ENCODE measurements at regions not wholly inside any gene's neighbourhood (a gene's known extent, or its start where the extent isn't known, plus 50 kb on each side); places are given as distances from the start of the nearest gene placed in this dataset.
"Not testable (repeated sequence)": the region's sequence is repeated elsewhere in the genome, so short reads cannot be mapped to it uniquely, and the experiment has no call there.

DNA sequence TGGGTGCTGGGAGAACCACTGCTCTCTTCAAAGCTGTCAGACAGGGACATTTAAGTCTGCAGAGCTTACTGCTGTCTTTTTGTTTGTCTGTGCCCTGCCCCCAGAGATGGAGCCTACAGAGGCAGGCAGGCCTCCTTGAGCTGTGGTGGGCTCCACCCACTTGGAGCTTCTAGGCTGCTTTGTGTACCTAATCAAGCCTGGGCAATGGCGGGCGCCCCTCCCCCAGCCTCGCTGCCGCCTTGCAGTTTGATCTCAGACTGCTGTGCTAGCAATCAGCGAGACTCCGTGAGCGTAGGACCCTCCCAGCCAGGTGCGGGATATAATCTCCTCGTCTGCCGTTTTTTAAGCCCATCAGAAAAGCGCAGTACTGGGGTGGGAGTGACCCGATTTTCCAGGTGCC lies 125.6 kb upstream of the LRATD1 start:
- H3K36me3 Mint-ChIP-seq; H3K27me3 Mint-ChIP-seq; DNase-seq; POLR2A ChIA-PET; ATAC-seq (replicated peaks in 1 of 4); H3K4me3 Mint-ChIP-seq; H3K27ac ChIP-seq (ENCODE audit: low read length); H3K4me1 Mint-ChIP-seq; H3K4me1 ChIP-seq (ENCODE audit: control insufficient read depth in 1 of 2, extremely low read depth in 1 of 2, insufficient read depth in 2 of 2, low read length in 2 of 2); CTCF ChIA-PET; H3K27me3 ChIP-seq (replicated peaks in 1 of 2; ENCODE audit: control insufficient read depth in 2 of 2, extremely low read depth in 1 of 2, insufficient read depth in 2 of 2, low read length in 1 of 2); H3K36me3 ChIP-seq (ENCODE audit: control insufficient read depth in 2 of 2, extremely low read depth in 1 of 2, insufficient read depth in 1 of 2, low read length in 1 of 2); H3K9me3 ChIP-seq; H3K4me3 ChIP-seq (ENCODE audit: control insufficient read depth in 1 of 2, extremely low read depth in 1 of 2, low read length in 1 of 2); H3K27ac Mint-ChIP-seq: not testable (repeated sequence)
- 93% methylated on average over 6 of the region's 12 CpGs for WGBS (ENCODE audit: insufficient coverage)
- peaks cover 0 to 16% (median 10%) of the 10 kb centered on the region in 3 donors for H3K9me3 Mint-ChIP-seq

DNA sequence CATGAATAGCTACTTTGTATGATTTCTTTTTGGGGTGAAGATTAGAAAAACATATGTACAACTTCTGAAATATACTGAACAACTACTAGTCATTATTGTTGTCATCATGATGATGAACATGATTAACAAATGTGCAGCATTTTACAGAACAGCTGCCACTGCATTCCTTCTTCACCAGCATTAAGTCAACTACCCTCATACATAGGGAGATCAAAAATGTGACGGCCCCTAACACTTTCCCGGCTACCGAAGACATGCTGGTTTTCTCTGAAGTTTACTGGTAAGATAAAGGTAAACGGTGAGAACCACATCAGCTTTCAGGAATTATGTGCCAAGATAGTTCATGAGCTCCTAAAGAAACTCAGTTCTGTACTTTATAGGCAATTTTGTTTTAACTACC lies 121.0 kb upstream of the LRATD1 start:
- Histone ChIP-seq H3K9me3 (no peaks in the 10 kb centered on the region), H3K27me3 (replicated peaks in 1 of 2; ENCODE audit: control insufficient read depth in 2 of 2, extremely low read depth in 1 of 2, insufficient read depth in 2 of 2, low read length in 1 of 2) (no peaks in the 10 kb centered on the region), H3K4me1 (ENCODE audit: control insufficient read depth in 1 of 2, extremely low read depth in 1 of 2, insufficient read depth in 2 of 2, low read length in 2 of 2) (no peaks in the 10 kb centered on the region), H3K36me3 (ENCODE audit: control insufficient read depth in 2 of 2, extremely low read depth in 1 of 2, insufficient read depth in 1 of 2, low read length in 1 of 2) (no peaks in the 10 kb centered on the region), H3K4me3 (ENCODE audit: control insufficient read depth in 1 of 2, extremely low read depth in 1 of 2, low read length in 1 of 2) (no peak overlapping the region), H3K27ac (ENCODE audit: low read length) (no peak overlapping the region)
- ATAC-seq (replicated peaks in 1 of 4), result no peak
- Mint-ChIP-seq H3K36me3 (no peaks in the 10 kb centered on the region), H3K27me3 (no peaks in the 10 kb centered on the region), H3K4me3 (no peak overlapping the region), H3K27ac (no peak overlapping the region), H3K9me3 (peaks cover 4 to 12% (median 10%) of the 10 kb centered on the region in 3 donors), H3K4me1 (no peaks in the 10 kb centered on the region)
- CTCF ChIA-PET, result no interaction called here
- POLR2A ChIA-PET, result no interaction called here
- no peak for DNase-seq
- no CpG with 5 or more reads among the region's 4 CpGs for WGBS (ENCODE audit: insufficient coverage)

DNA sequence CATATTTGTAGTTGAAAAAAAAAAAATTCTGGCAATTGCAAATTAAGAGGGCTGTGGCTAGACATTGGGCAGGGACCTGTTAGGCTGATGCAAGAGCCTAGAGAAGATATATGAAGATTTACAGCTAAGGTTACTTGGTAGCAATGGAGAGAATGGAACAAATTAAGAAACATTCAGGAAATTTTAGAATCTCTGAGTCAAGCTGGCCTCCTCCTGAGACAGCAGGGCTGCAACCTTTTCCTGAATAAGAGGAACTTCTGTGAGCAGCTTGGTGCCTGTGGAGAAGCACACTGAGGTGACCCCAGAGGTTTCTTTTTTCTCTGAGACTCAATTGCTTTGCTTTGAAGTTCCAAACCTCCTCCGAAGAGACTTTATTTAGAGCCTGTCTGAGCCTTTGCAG lies 118.6 kb upstream of the LRATD1 start:
- Mint-ChIP-seq H3K27me3 (no peaks in the 10 kb centered on the region), H3K4me1 (no peaks in the 10 kb centered on the region), H3K9me3 (peaks cover 4 to 7% (median 5%) of the 10 kb centered on the region in 3 donors), H3K4me3 (no peak overlapping the region), H3K36me3 (no peaks in the 10 kb centered on the region), H3K27ac (no peak overlapping the region)
- Histone ChIP-seq H3K36me3 (ENCODE audit: control insufficient read depth in 2 of 2, extremely low read depth in 1 of 2, insufficient read depth in 1 of 2, low read length in 1 of 2) (no peaks in the 10 kb centered on the region), H3K4me3 (ENCODE audit: control insufficient read depth in 1 of 2, extremely low read depth in 1 of 2, low read length in 1 of 2) (no peak overlapping the region), H3K9me3 (no peaks in the 10 kb centered on the region), H3K27ac (ENCODE audit: low read length) (no peak overlapping the region), H3K27me3 (replicated peaks in 1 of 2; ENCODE audit: control insufficient read depth in 2 of 2, extremely low read depth in 1 of 2, insufficient read depth in 2 of 2, low read length in 1 of 2) (no peaks in the 10 kb centered on the region), H3K4me1 (ENCODE audit: control insufficient read depth in 1 of 2, extremely low read depth in 1 of 2, insufficient read depth in 2 of 2, low read length in 2 of 2) (no peaks in the 10 kb centered on the region)
- ATAC-seq (replicated peaks in 1 of 4) (no peak), DNase-seq (no peak)
- WGBS (ENCODE audit: insufficient coverage), result no CpG with 5 or more reads among the region's 1 CpG
- CTCF ChIA-PET, result no interaction called here
- POLR2A ChIA-PET, result no interaction called here

DNA sequence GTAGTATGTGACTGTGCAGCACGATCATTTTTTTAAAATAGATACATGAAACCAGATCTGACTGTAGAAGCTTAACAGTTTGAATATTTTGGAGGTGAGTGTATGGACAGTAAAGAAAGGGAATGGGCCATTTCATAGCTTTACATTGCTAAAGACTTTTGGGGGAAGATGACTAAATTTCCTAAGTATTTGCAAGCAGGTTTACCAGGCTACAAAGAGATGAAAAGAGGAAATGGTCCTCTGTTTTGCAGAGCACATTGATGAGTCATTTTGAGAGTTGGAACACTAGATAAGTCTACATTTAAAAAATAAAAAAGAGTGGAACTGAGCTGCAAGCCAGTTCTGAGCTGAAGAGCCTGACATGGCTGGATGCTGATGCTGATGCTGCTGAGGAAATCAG lies 115.7 kb upstream of the LRATD1 start:
- Mint-ChIP-seq H3K4me3 (no peak overlapping the region), H3K27me3 (no peaks in the 10 kb centered on the region), H3K36me3 (no peaks in the 10 kb centered on the region), H3K4me1 (no peaks in the 10 kb centered on the region), H3K27ac (no peak overlapping the region), H3K9me3 (peaks cover 6 to 8% (median 7%) of the 10 kb centered on the region in 3 donors)
- no peaks in the 10 kb centered on the region for H3K9me3 ChIP-seq
- ChIA-PET CTCF (interaction anchor here in 1 of 2 donors (0.6 kb wide), 1 partner anchor 418 kb away, joined by 5 read pairs; no protein-coding TSS in a partner anchor), POLR2A (no interaction called here)
- H3K4me3 ChIP-seq (ENCODE audit: control insufficient read depth in 1 of 2, extremely low read depth in 1 of 2, low read length in 1 of 2), result no peak overlapping the region
- no peaks in the 10 kb centered on the region for H3K4me1 ChIP-seq (ENCODE audit: control insufficient read depth in 1 of 2, extremely low read depth in 1 of 2, insufficient read depth in 2 of 2, low read length in 2 of 2)
- DNase-seq (no peak), ATAC-seq (replicated peaks in 1 of 4) (no peak)
- no CpG with 5 or more reads among the region's 1 CpG for WGBS (ENCODE audit: insufficient coverage)
- H3K27ac ChIP-seq (ENCODE audit: low read length), result no peak overlapping the region
- no peaks in the 10 kb centered on the region for H3K27me3 ChIP-seq (replicated peaks in 1 of 2; ENCODE audit: control insufficient read depth in 2 of 2, extremely low read depth in 1 of 2, insufficient read depth in 2 of 2, low read length in 1 of 2)
- no peaks in the 10 kb centered on the region for H3K36me3 ChIP-seq (ENCODE audit: control insufficient read depth in 2 of 2, extremely low read depth in 1 of 2, insufficient read depth in 1 of 2, low read length in 1 of 2)

DNA sequence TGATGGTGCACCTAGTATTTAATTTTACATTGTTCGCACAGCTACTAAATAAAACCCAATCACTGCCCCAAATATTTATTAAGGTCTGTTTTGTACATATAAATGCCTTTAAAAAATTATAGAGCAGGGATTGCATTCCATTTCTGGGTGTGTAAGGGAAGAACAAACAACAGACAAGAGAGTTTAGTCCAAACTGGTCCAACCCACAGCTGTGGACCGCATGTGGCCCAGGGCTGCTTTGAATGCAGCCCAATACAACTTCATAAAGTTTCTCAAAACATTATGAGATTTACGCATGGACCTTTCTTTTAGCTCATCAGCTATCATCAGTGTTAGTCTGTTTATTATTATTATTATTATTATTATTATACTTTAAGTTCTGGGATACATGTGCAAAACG lies 114.8 kb upstream of the LRATD1 start:
- Mint-ChIP-seq H3K9me3 (peaks cover 6 to 13% (median 7%) of the 10 kb centered on the region in 3 donors), H3K4me1 (no peaks in the 10 kb centered on the region), H3K4me3 (no peak overlapping the region), H3K36me3 (no peaks in the 10 kb centered on the region), H3K27ac (no peak overlapping the region), H3K27me3 (no peaks in the 10 kb centered on the region)
- WGBS (ENCODE audit: insufficient coverage), result no CpG with 5 or more reads among the region's 4 CpGs
- no peaks in the 10 kb centered on the region for H3K36me3 ChIP-seq (ENCODE audit: control insufficient read depth in 2 of 2, extremely low read depth in 1 of 2, insufficient read depth in 1 of 2, low read length in 1 of 2)
- no peak for DNase-seq
- ATAC-seq (replicated peaks in 1 of 4), result no peak
- H3K9me3 ChIP-seq, result no peaks in the 10 kb centered on the region
- no peaks in the 10 kb centered on the region for H3K27me3 ChIP-seq (replicated peaks in 1 of 2; ENCODE audit: control insufficient read depth in 2 of 2, extremely low read depth in 1 of 2, insufficient read depth in 2 of 2, low read length in 1 of 2)
- no peak overlapping the region for H3K27ac ChIP-seq (ENCODE audit: low read length)
- ChIA-PET CTCF (no interaction called here), POLR2A (no interaction called here)
- H3K4me1 ChIP-seq (ENCODE audit: control insufficient read depth in 1 of 2, extremely low read depth in 1 of 2, insufficient read depth in 2 of 2, low read length in 2 of 2), result no peaks in the 10 kb centered on the region
- no peak overlapping the region for H3K4me3 ChIP-seq (ENCODE audit: control insufficient read depth in 1 of 2, extremely low read depth in 1 of 2, low read length in 1 of 2)

DNA sequence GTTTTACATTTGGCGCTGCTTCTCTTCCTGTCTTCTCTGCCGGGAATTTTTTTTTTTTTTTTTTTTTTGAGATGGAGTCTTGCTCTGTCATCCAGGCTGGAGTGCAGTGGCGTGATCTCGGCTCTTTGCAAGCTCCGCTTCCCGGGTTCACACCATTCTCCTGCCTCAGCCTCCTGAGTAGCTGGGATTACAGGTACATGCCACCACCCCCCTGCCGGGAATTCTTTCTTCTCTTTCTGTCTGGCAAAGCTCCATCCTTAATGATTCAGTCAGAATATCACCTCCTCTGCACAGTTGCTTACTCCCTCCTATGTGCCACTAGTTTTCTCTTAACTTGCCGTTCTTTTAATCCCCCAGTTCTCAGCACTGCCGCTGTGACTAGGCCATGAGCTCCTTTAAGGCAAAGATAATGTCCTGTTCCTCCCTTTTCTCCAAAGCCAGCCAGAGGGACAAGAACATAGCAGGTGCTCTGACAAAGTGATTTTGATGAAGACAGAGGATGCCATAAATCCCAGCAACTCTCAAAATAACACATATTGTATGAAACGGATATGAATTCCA lies 112.1 kb upstream of the LRATD1 start:
- ChIA-PET CTCF (no interaction called here), POLR2A (interaction anchor here in 1 of 2 donors (0.6 kb wide), 1 partner anchor 59 kb away, joined by 4 read pairs; no protein-coding TSS in a partner anchor)
- Histone ChIP-seq H3K4me3 (ENCODE audit: control insufficient read depth in 1 of 2, extremely low read depth in 1 of 2, low read length in 1 of 2) (no peak overlapping the region), H3K4me1 (ENCODE audit: control insufficient read depth in 1 of 2, extremely low read depth in 1 of 2, insufficient read depth in 2 of 2, low read length in 2 of 2) (no peaks in the 10 kb centered on the region), H3K27ac (ENCODE audit: low read length) (no peak overlapping the region), H3K27me3 (replicated peaks in 1 of 2; ENCODE audit: control insufficient read depth in 2 of 2, extremely low read depth in 1 of 2, insufficient read depth in 2 of 2, low read length in 1 of 2) (no peaks in the 10 kb centered on the region), H3K9me3 (no peaks in the 10 kb centered on the region), H3K36me3 (ENCODE audit: control insufficient read depth in 2 of 2, extremely low read depth in 1 of 2, insufficient read depth in 1 of 2, low read length in 1 of 2) (no peaks in the 10 kb centered on the region)
- DNase-seq, result no peak
- H3K4me1 Mint-ChIP-seq, result no peaks in the 10 kb centered on the region
- no peaks in the 10 kb centered on the region for H3K27me3 Mint-ChIP-seq
- H3K27ac Mint-ChIP-seq, result no peak overlapping the region
- ATAC-seq (replicated peaks in 1 of 4), result no peak
- no peaks in the 10 kb centered on the region for H3K36me3 Mint-ChIP-seq
- WGBS (ENCODE audit: insufficient coverage), result no CpG with 5 or more reads among the region's 10 CpGs
- peaks cover 6 to 18% (median 10%) of the 10 kb centered on the region in 3 donors for H3K9me3 Mint-ChIP-seq
- no peak overlapping the region for H3K4me3 Mint-ChIP-seq

All from T-cell (primary cell).